Right renal pelvis (tissue), 4 donors: ENCODE measurements at regions not wholly inside any gene's neighbourhood (a gene's known extent, or its start where the extent isn't known, plus 50 kb on each side); places are given as distances from the start of the nearest gene placed in this dataset.

Source experiments
- DNase-seq, 4 donors: peaks; one replicate each; pipeline ENCODE4 v3.0.0-alpha.2; 2013; ENCODE audit warnings: low read depth in 4 of 4, low spot score in 3 of 4, missing footprints in 1 of 4

DNA sequence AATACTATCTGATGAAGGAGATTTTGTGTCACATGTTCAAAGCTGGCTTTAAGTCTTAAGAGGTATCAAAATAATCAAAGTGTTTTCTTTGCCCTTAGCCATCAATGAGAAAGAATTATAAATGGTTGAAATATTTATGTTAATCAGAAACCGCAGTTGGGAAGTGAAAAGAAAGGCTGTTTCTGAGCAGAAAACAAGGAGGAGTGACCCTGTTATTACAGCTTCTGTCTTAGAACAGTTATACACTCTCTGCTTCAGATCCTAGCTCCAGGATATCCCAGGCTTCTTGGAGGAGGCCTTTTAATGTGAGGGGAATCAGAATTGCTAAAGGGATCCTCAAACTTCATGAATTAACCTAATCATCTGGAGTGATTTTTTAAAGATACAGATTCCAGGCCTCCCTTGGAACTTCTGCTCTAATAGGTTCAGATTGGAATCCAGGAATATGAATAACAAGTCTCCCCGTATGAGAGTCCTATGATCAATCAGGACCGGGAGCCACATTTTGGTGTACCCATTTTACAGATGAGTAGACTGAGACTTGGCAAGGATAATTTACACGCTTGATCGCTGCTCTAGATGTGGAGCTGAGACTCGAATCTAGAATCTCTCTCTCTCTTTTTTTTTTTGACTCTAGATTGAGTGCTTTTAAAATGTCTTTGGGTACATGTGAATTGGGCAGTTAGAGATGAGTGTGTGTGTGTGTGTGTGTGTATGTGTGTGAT is 50.8 kb upstream of the JAG1 start:
- no peak for DNase-seq

- DNase-seq: no peak
Observed at GRCh38 chr20:10728873-10729670, 55.3 kb upstream of the JAG1 start.

DNA sequence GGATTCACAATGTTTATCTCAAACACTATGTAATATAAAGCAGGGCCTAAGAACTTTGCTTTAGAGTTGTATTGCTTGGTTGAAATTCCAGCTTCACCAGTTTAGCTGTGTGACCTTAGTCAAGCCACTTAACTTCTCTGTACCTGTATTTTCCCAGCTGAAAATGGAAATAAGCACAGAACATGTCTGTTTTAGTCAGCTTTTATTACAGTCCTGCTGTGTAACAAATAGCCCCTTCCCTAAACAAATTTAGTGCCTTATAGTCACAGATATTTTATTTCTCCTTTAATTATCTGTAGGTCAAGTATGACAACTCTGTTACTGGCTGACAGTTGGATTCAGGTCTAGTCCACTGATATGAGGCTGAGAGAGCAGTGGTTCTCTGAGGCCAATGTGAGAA is 56.0 kb upstream of the JAG1 start:
- no peak for DNase-seq

- no peak for DNase-seq
Observed at GRCh38 chr20:10730629-10731183, 56.9 kb upstream of the JAG1 start.

DNA sequence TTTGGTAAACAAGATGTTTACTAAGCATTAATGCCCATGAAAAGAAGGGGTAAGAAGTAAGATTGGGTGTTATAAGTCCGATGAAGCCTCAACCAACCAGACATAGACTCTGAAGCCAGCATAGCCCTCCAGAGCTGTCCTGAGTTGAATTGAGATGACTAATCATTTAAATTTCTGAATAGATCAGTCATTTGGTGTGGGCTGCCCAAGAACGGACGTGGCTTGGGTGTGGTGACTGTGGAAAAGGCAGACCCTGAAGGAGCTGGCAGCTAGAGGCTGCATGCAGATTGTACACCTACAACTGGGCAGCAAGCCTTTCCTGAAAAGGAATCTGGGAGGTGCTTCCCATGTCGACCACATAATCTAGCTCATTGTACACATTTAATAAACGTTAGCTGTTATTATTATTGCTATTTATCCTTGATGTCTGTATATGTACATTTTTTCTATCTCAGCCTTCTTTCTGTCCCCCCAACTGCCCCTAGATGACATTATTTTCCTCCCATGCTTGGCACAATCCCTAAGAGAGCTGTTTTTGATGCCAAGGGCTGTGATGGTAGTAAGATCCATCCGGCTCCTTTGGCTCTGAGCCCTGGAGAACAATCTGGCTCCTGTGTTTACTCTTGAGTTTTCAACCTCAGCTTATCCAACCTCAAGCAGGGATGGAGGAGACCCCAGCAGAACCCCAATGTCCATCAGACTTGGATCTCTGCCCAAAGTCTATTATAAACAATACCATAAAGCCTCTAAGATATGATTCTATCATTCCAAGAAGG is 57.6 kb upstream of the JAG1 start:
- no peak for DNase-seq

DNA sequence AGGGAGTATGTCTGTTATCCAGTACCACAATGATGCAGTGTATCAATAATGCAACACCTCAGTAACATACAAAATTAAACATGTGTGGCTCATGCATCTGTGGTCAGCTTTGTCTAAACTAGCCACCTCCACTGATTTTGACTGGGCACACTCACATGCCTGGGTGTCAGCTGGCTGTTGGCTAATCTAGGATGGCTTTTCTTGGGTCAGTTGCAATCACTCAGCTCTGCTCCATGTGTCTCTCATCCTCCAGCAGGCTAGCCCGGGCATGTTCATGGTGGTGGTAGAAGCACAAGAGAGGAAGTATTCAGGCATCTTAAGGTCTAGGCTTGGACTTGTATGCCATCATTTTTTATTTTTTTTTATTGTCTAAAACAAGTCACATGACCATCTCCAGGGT is 59.3 kb upstream of the JAG1 start:
- no peak for DNase-seq

GRCh38 chr20:10735195-10735949 is 61.6 kb upstream of the JAG1 start:
- no peak for DNase-seq

GRCh38 chr20:10739134-10739533 is 65.3 kb upstream of the JAG1 start:
- no peak for DNase-seq

- no peak for DNase-seq
Observed at GRCh38 chr20:10739566-10739965, 65.8 kb upstream of the JAG1 start.

DNA sequence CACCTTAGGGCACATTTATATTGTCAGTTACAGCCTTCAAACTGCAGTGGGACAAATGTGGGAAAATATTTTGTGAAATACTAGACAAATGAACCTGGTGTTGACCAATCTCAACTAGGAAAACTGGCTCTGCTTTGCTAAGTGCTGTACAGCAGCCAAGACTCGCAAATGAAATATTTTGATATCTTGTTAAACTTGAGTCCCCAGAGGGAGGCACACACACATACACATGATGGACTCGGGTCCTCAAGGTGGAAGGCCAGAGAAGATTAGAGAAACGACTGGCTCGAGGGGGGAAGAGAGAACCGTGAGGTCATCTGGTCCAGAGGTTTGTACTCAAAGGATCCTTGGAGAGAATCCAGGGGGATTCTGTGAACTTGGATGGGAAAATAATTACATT is 67.3 kb upstream of the JAG1 start:
- DNase-seq: no peak

DNA sequence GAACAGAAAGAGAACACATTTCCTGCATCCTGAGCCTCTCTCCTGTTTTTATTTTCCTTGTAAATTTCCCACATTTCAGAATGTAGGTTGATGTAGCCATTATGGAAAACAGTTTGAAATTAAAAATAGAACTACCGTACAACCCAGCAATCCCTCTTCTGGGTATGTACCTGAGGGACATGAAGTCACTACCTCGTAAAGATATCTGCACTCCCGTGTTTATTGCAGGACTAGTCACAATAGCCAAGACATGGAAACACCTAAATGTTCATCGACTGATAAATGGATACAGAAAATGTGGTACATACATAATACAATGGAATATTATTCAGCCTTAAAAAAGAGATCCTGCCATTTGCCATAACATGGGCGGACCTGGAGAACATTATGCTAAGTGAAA is 72.0 kb upstream of the JAG1 start:
- DNase-seq: no peak

DNA sequence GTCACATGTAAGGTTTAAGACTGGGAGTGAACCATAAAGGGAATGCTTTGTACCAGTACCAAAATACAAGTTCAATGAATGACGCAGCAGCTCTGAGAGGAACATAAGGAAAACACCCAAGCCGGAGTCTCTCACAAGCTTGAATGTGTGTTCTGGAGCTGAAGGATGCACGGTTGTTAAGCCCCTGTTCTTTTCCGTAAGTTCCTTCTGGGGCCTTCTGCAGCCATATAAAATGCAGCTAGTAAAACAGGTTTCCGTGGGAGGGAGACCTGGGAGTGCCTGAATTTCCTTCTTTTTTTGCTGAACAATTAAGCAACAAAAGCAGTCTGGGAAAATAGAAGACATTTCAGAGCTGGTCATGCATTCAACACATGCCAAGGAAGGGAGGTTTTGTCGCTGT is 73.2 kb upstream of the JAG1 start:
- DNase-seq: peak in 3 of 4 donors; percentile 20 to 43 (median 33)

GRCh38 chr20:10749084-10749483 is 75.3 kb upstream of the JAG1 start:
- DNase-seq: no peak

GRCh38 chr20:10752206-10752605 is 78.4 kb upstream of the JAG1 start:
- DNase-seq: no peak

- DNase-seq: no peak
Observed at GRCh38 chr20:10754824-10755223, 81.0 kb upstream of the JAG1 start.

DNA sequence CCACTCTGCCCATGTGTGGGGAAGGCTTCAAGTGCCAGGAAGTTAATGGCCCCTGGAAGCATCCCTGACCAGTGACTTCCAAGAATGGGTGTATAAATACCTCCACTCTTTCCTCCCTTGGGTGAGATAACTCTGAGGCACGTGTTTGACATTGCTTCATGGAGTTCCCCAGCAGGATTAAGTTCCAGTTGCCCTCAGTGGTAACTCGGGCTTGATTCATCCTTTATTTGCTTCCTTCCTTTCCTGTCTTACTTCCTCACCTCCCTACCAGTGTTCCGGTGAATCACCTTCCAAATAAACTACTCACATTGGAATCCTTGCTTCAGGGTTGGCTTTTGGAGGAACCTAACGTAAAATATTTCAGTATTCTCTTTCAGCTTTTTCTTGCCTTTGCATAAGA is 84.6 kb upstream of the JAG1 start:
- DNase-seq: no peak

DNA sequence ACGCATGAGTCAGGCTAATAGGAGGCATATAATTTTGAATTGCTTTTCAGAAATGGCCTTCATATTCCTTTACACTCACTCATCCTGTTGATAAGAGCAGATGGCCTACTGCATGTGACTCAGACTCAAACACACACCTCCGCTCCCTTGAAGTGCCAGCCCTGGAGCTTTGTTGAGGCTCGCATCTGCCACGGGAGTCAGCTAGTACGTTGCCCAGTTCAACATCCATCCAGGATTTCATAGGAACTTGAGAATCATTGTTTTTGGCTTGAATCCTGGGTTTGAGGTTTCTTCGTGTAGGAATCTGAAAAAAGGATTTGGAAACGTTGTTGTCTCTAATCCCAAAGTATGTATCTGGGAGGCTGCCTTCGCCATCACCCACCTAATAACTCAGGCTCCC is 87.4 kb upstream of the JAG1 start:
- no peak for DNase-seq

- no peak for DNase-seq
Observed at GRCh38 chr20:10761786-10762185, 88.0 kb upstream of the JAG1 start.

- no peak for DNase-seq
Observed at GRCh38 chr20:10762216-10762615, 88.4 kb upstream of the JAG1 start.

GRCh38 chr20:10763112-10763511 is 89.3 kb upstream of the JAG1 start:
- DNase-seq: no peak
